H1 (cell line): ENCODE measurements at regions not wholly inside any gene's neighbourhood (a gene's known extent, or its start where the extent isn't known, plus 50 kb on each side); places are given as distances from the start of the nearest gene placed in this dataset.

ENCODE experiments used
- ATF3 ChIP-seq: IDR thresholded peaks from 2 replicates; pipeline ENCODE4 v1.6.1; 2011; ENCODE audit warnings: low read depth, mild to moderate bottlenecking, low read length; ENCODE audit not compliant: insufficient read depth
- CEBPB ChIP-seq: IDR thresholded peaks from 2 replicates; pipeline ENCODE4 v1.6.1; 2012; ENCODE audit warnings: low read depth, low read length
- CTCF ChIP-seq, 3 experiments: IDR thresholded peaks; 1 replicate in 2 of 3; 2 replicates in 1 of 3; pipeline versions ENCODE4 v1.5.1 to v1.6.1; 2011; ENCODE audit warnings: low read length in 3 of 3, mild to moderate bottlenecking in 3 of 3, inconsistent platforms in 2 of 3, low read depth in 1 of 3, moderate library complexity in 1 of 3; ENCODE audit not compliant: insufficient read depth in 1 of 3; ENCODE audit errors: control extremely low read depth in 1 of 3
- EP300 ChIP-seq, 2 experiments: IDR thresholded peaks; 1 replicate in 1 of 2; 2 replicates in 1 of 2; pipeline ENCODE4 v1.6.1; 2011 to 2012; ENCODE audit warnings: low read depth in 2 of 2, low read length in 2 of 2, mild to moderate bottlenecking in 2 of 2, borderline replicate concordance in 1 of 2, inconsistent platforms in 1 of 2, moderate library complexity in 1 of 2
- GABPA ChIP-seq: IDR thresholded peaks from 2 replicates; pipeline ENCODE4 v1.6.1; 2011; ENCODE audit warnings: mild to moderate bottlenecking, low read length, moderate library complexity, borderline replicate concordance; ENCODE audit not compliant: insufficient read depth
- HDAC2 ChIP-seq, 2 experiments: fragments of 300-600 bp in 1 of 2; sonication (generic) in 1 of 2; IDR thresholded peaks; 2 replicates each; pipeline ENCODE4 v1.6.1; 2011 to 2012; ENCODE audit warnings: low read depth in 2 of 2, low read length in 2 of 2, mild to moderate bottlenecking in 2 of 2, moderate library complexity in 2 of 2, borderline replicate concordance in 1 of 2, inconsistent platforms in 1 of 2
- PHF8 ChIP-seq: fragments of 200-600 bp; sonication (generic); conservative IDR thresholded peaks from 2 replicates; pipeline ENCODE4 v1.7.1; 2012; ENCODE audit warnings: low read depth, mild to moderate bottlenecking, inconsistent platforms, low read length, moderate library complexity
- POLR2A ChIP-seq, 2 experiments: IDR thresholded peaks; 1 replicate in 1 of 2; 2 replicates in 1 of 2; pipeline ENCODE4 v1.6.1; 2011; ENCODE audit warnings: low read depth in 2 of 2, low read length in 2 of 2, mild to moderate bottlenecking in 2 of 2; ENCODE audit errors: control extremely low read depth in 1 of 2
- RXRA ChIP-seq: IDR thresholded peaks from 2 replicates; pipeline ENCODE4 v1.6.1; 2011; ENCODE audit warnings: low read depth, mild to moderate bottlenecking, low read length, moderate library complexity; ENCODE audit not compliant: insufficient read depth
- SP1 ChIP-seq: IDR thresholded peaks from 2 replicates; pipeline ENCODE4 v1.6.1; 2011; ENCODE audit warnings: low read depth, low read length
- TAF1 ChIP-seq: IDR thresholded peaks from 2 replicates; pipeline ENCODE4 v1.6.1; 2011; ENCODE audit warnings: mild to moderate bottlenecking, low read depth, low read length
- TAF7 ChIP-seq: optimal IDR thresholded peaks from 2 replicates; pipeline ENCODE3; 2011; ENCODE audit warnings: low read depth, mild to moderate bottlenecking, inconsistent platforms, low read length, moderate library complexity, borderline replicate concordance

GRCh38 chrX:149365552-149365951, 139.6 kb downstream of the IDS start:
- TF ChIP-seq CTCF (IDR thresholded peaks at IDR 0.05; ENCODE audit: control extremely low read depth in 1 of 3, insufficient read depth in 1 of 3, low read depth in 1 of 3, low read length in 3 of 3) (no peak), POLR2A (IDR thresholded peaks at IDR 0.05; ENCODE audit: control extremely low read depth in 1 of 2, low read depth in 2 of 2, low read length in 2 of 2) (no peak), ATF3 (no peak), GABPA (no peak), EP300 (IDR thresholded peaks at IDR 0.05; ENCODE audit: borderline replicate concordance in 1 of 2, low read depth in 2 of 2, low read length in 2 of 2) (no peak), RXRA (no peak), CEBPB (no peak), HDAC2 (IDR thresholded peaks at IDR 0.05; ENCODE audit: borderline replicate concordance in 1 of 2, low read depth in 2 of 2, low read length in 2 of 2) (no peak), TAF1 (no peak), PHF8 (no peak), SP1 (no peak), TAF7 (no peak)
